NCI-H748 (cell line): ENCODE measurements at regions not wholly inside any gene's neighbourhood (a gene's known extent, or its start where the extent isn't known, plus 50 kb on each side); places are given as distances from the start of the nearest gene placed in this dataset.
A peak's percentile ranks its signal among the peaks of the same experiment; 100 is the strongest.

ENCODE experiments used
- DNase-seq: peaks from one replicate; lab custom pipeline; 2025; ENCODE audit not compliant: unreplicated experiment; lab: John Stamatoyannopoulos, UW

- no peak for DNase-seq
These were observed 227.4 kb downstream of the KLF5 start for GRCh38 chr13:73286177-73286576.

GRCh38 chr13:73284081-73284874 is 225.5 kb downstream of the KLF5 start:
- DNase-seq: no peak

- no peak for DNase-seq
These were observed 224.8 kb downstream of the KLF5 start for GRCh38 chr13:73283636-73284035.

GRCh38 chr13:73281746-73282145 is 222.9 kb downstream of the KLF5 start:
- no peak for DNase-seq

- DNase-seq: no peak
These were observed 219.4 kb downstream of the KLF5 start for GRCh38 chr13:73278186-73278585.

- DNase-seq: no peak
These were observed 216.4 kb downstream of the KLF5 start for GRCh38 chr13:73275163-73275562.

- DNase-seq: no peak
These were observed 215.3 kb downstream of the KLF5 start for GRCh38 chr13:73274147-73274546.

- DNase-seq: no peak
These were observed 214.9 kb downstream of the KLF5 start for GRCh38 chr13:73273745-73274144.

GRCh38 chr13:73273276-73273675 is 214.5 kb downstream of the KLF5 start:
- DNase-seq: no peak

GRCh38 chr13:73272831-73273230 is 214.0 kb downstream of the KLF5 start:
- no peak for DNase-seq

- peak; percentile 66 for DNase-seq
These were observed 209.5 kb downstream of the KLF5 start for GRCh38 chr13:73268306-73268705.

GRCh38 chr13:73266640-73267180 is 207.9 kb downstream of the KLF5 start:
- no peak for DNase-seq

GRCh38 chr13:73262862-73263627 is 204.2 kb downstream of the KLF5 start:
- no peak for DNase-seq

GRCh38 chr13:73261739-73262216 is 203.0 kb downstream of the KLF5 start:
- no peak for DNase-seq

GRCh38 chr13:73259061-73260017 is 200.5 kb downstream of the KLF5 start:
- DNase-seq: no peak

- no peak for DNase-seq
These were observed 199.6 kb downstream of the KLF5 start for GRCh38 chr13:73258406-73258805.

GRCh38 chr13:73254827-73255226 is 196.0 kb downstream of the KLF5 start:
- no peak for DNase-seq

GRCh38 chr13:73251626-73252265 is 192.9 kb downstream of the KLF5 start:
- DNase-seq: no peak

GRCh38 chr13:73250061-73250460 is 191.3 kb downstream of the KLF5 start:
- DNase-seq: no peak
